Mesendoderm (in vitro differentiated cells): ENCODE measurements at regions not wholly inside any gene's neighbourhood (a gene's known extent, or its start where the extent isn't known, plus 50 kb on each side); places are given as distances from the start of the nearest gene placed in this dataset.

Source experiments
- DNase-seq: peaks from one replicate; pipeline ENCODE4 v3.0.0; 2013
- H2AK5ac ChIP-seq: 2 replicates; pipeline ENCODE4 v1.6.1; 2013; ENCODE audit warnings: low read length, inconsistent platforms
- H2BK120ac ChIP-seq: 2 replicates; pipeline ENCODE4 v1.6.1; 2013; ENCODE audit warnings: low read depth, mild to moderate bottlenecking, low read length, moderate library complexity, mixed read lengths
- H2BK15ac ChIP-seq: replicated peaks from 2 replicates; pipeline ENCODE4 v1.6.1; 2013; ENCODE audit warnings: low read depth, mild to moderate bottlenecking, moderate library complexity
- H2BK5ac ChIP-seq: 2 replicates; pipeline ENCODE4 v1.6.1; 2013; ENCODE audit warnings: low read length, inconsistent platforms
- H3K18ac ChIP-seq: 2 replicates; pipeline ENCODE4 v1.6.1; 2013; ENCODE audit warnings: mild to moderate bottlenecking, low read length, mixed read lengths
- H3K23ac ChIP-seq: one replicate; pipeline ENCODE4 v1.6.1; 2013; ENCODE audit warnings: low read length
- H3K27ac ChIP-seq: 2 replicates; pipeline ENCODE4 v1.5.1; 2013; ENCODE audit warnings: low read depth, mild to moderate bottlenecking, inconsistent platforms, low read length, moderate library complexity
- H3K27me3 ChIP-seq: 2 replicates; pipeline ENCODE4 v1.6.1; 2013; ENCODE audit warnings: low read length, control low read depth, mild to moderate bottlenecking, inconsistent platforms; ENCODE audit not compliant: insufficient read depth, poor library complexity
- H3K36me3 ChIP-seq: 2 replicates; pipeline ENCODE4 v1.6.1; 2013; ENCODE audit warnings: low read length, inconsistent platforms; ENCODE audit not compliant: control insufficient read depth, insufficient read depth
- H3K4ac ChIP-seq: one replicate; pipeline ENCODE4 v1.6.1; 2013; ENCODE audit warnings: low read depth, mild to moderate bottlenecking, low read length, moderate library complexity
- H3K4me1 ChIP-seq: 2 replicates; pipeline ENCODE4 v1.6.1; 2013; ENCODE audit warnings: low read depth, low read length, inconsistent platforms; ENCODE audit not compliant: control insufficient read depth
- H3K4me2 ChIP-seq: 2 replicates; pipeline ENCODE4 v1.6.1; 2013; ENCODE audit warnings: low read length
- H3K4me3 ChIP-seq: 2 replicates; pipeline ENCODE4 v1.5.1; 2013; ENCODE audit warnings: mild to moderate bottlenecking, low read length
- H3K56ac ChIP-seq: one replicate; pipeline ENCODE4 v1.6.1; 2013; ENCODE audit warnings: low read length
- H3K79me1 ChIP-seq: 2 replicates; pipeline ENCODE4 v1.6.1; 2013; ENCODE audit warnings: low read length, inconsistent platforms
- H3K79me2 ChIP-seq: 2 replicates; pipeline ENCODE4 v1.6.1; 2013; ENCODE audit warnings: mild to moderate bottlenecking, low read length; ENCODE audit not compliant: control insufficient read depth, insufficient read depth
- H3K9ac ChIP-seq: 2 replicates; pipeline ENCODE4 v1.6.1; 2013; ENCODE audit warnings: low read length, inconsistent platforms
- H4K5ac ChIP-seq: one replicate; pipeline ENCODE4 v1.6.1; 2013; ENCODE audit warnings: low read length
- H4K8ac ChIP-seq: one replicate; pipeline ENCODE4 v1.6.1; 2013; ENCODE audit warnings: low read depth, mild to moderate bottlenecking, control low read depth, low read length, moderate library complexity
- WGBS: extraction: QIAGEN DNeasy Blood & Tissue Kit; methylation state at CpG from one replicate; pipeline ENCODE4 v1.1.7; 2013; ENCODE audit warnings: low lambda C conversion rate, missing lambda C conversion rate; ENCODE audit not compliant: insufficient coverage; ENCODE audit errors: extremely low coverage; 5-methylcytosine and 5-hydroxymethylcytosine counted together

DNA sequence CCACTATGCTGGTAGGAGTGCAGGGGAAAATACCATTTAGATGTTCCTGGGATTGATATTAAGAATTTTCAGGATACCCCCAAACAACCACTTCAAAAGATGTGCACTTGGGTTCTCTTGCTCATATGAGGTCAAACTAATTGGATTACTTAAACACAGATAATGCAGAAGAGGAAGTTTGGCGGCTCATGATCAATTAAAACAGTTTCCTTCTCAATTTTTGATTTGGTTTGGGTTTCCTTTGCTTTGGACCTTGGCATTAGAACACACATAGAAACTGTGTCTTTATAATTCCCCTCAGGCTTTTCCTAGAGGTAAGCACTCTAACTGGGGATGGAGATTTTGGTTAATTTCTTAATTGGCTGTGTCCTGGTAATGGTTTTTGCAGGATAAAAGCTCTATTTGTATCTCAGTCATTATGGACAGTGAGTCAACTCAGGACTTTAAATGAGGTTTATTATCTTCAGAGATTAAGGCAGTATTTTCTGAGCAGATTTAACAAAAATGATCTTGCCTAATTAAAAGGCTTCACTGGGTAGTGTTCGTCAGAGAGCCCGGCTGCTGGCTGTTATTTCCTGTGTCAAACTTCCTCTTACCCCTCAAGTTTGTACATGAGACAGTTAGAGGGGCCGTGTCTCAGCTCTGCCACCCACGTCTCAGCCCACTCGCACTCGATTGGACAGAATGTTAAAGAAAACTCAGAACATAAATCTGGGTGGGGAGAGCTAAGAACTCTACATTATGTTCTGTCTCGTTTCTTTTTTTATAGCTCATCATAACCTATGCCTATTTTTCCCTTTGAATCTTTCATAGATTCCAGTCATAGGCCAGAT, 50.3 kb upstream of the PREP start:
- Histone ChIP-seq H3K27ac (no peak overlapping the region), H2AK5ac (no peak overlapping the region), H3K23ac (no peak overlapping the region), H3K18ac (no peak overlapping the region), H3K56ac (no peak overlapping the region), H3K4ac (no peak overlapping the region), H4K8ac (no peak overlapping the region), H2BK15ac (no peak overlapping the region), H4K5ac (no peak overlapping the region), H2BK5ac (no peak overlapping the region), H3K4me3 (no peak overlapping the region), H3K36me3 (no peaks in the 10 kb centered on the region), H3K4me2 (no peak overlapping the region), H3K79me2 (no peaks in the 10 kb centered on the region), H3K79me1 (no peaks in the 10 kb centered on the region), H3K4me1 (no peaks in the 10 kb centered on the region), H3K9ac (no peak overlapping the region), H3K27me3 (no peaks in the 10 kb centered on the region), H2BK120ac (no peak overlapping the region)
- no CpG with 5 or more reads among the region's 8 CpGs for WGBS
- DNase-seq = no peak
